Peyer's patch (tissue), 4 donors: ENCODE measurements at regions not wholly inside any gene's neighbourhood (a gene's known extent, or its start where the extent isn't known, plus 50 kb on each side); places are given as distances from the start of the nearest gene placed in this dataset.

ENCODE experiments used
- DNase-seq, 3 donors: peaks; one replicate each; pipeline ENCODE4 v3.0.0-alpha.2; 2017 to 2019
- H3K27ac ChIP-seq, 4 donors: fragments of 200-600 bp; sonication (generic); one replicate each; pipeline ENCODE4 v1.5.1; 2016 to 2019
- H3K27me3 ChIP-seq, 2 donors: fragments of 200-600 bp; sonication (generic); one replicate each; pipeline ENCODE4 v1.5.1; 2019
- H3K36me3 ChIP-seq, 3 donors: fragments of 200-600 bp; sonication (generic); one replicate each; pipeline ENCODE4 v1.5.1; 2016 to 2019
- H3K4me1 ChIP-seq, 4 donors: fragments of 200-600 bp; sonication (generic); one replicate each; pipeline ENCODE4 v1.5.1; 2016 to 2019
- H3K4me3 ChIP-seq, 4 donors: fragments of 200-600 bp; sonication (generic); 1 replicate in 3 of 4; 2 replicates in 1 of 4; pipeline ENCODE4 v1.5.1; 2016 to 2019; ENCODE audit warnings: mild to moderate bottlenecking in 1 of 4
- H3K9me3 ChIP-seq, 4 donors: fragments of 200-600 bp; sonication (generic); one replicate each; pipeline ENCODE4 v1.5.1; 2016 to 2019; ENCODE audit warnings: mild to moderate bottlenecking in 1 of 4
- POLR2A ChIP-seq, 2 donors: fragments of 450-650 bp; IDR thresholded peaks; one replicate each; pipeline ENCODE4 v1.5.1; 2017; ENCODE audit warnings: antibody characterized with exemption in 2 of 2, mild to moderate bottlenecking in 2 of 2, moderate library complexity in 2 of 2
- TF ChIP-seq, protein P1 (sequence below), 6 experiments: fragments of 450-650 bp in 4 of 6; fragments of 200-600 bp in 2 of 6; sonication (generic) in 1 of 6; IDR thresholded peaks; one replicate each; pipeline ENCODE4 v1.5.1; 2017 to 2019; ENCODE audit warnings: antibody characterized with exemption in 6 of 6, mild to moderate bottlenecking in 3 of 6, moderate library complexity in 1 of 6

DNA sequence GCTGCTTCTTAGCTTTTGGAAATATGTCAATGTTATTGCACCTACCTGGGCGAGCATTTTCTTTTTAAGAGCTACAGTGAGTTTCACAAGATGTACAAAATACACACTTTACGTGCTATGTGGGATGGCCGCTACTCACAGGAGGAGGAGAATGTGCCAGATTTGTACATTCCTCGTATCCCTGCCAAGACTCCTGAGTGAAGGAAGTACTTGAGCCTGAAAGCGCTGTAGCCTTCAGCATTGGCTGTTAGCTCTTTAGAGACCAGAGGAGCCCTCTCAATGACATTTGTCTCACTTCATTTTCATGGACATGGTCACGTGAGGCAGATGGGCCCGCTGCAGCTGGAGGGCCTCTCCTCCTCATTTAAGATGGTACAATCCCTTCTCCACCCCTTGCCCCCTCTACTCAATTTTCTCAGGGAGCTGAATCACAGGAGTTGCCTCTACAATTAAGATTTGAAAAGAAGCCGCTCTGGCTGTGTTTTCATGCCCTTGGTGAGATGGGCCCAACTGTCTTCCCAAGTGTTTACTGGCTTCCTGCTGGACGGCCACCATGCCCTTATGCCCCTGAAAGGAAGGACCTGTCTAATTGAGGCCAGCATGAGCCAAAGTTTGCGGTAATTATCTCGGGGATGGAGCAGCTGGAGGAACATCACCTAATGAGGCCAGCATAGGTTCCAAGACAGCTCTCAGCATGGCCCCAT is 442.6 kb downstream of the PRDM2 start:
- no peaks in the 10 kb centered on the region for H3K9me3 ChIP-seq
- peaks cover 0 to 4% (median 0%) of the 10 kb centered on the region in 4 donors for H3K4me1 ChIP-seq
- H3K27ac ChIP-seq = no peak overlapping the region
- H3K36me3 ChIP-seq = no peaks in the 10 kb centered on the region
- no peak for DNase-seq
- TF ChIP-seq, protein P1, sequence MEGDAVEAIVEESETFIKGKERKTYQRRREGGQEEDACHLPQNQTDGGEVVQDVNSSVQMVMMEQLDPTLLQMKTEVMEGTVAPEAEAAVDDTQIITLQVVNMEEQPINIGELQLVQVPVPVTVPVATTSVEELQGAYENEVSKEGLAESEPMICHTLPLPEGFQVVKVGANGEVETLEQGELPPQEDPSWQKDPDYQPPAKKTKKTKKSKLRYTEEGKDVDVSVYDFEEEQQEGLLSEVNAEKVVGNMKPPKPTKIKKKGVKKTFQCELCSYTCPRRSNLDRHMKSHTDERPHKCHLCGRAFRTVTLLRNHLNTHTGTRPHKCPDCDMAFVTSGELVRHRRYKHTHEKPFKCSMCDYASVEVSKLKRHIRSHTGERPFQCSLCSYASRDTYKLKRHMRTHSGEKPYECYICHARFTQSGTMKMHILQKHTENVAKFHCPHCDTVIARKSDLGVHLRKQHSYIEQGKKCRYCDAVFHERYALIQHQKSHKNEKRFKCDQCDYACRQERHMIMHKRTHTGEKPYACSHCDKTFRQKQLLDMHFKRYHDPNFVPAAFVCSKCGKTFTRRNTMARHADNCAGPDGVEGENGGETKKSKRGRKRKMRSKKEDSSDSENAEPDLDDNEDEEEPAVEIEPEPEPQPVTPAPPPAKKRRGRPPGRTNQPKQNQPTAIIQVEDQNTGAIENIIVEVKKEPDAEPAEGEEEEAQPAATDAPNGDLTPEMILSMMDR (IDR thresholded peaks at IDR 0.05) = no peak
- no peak for TF ChIP-seq POLR2A (IDR thresholded peaks at IDR 0.05)
- H3K27me3 ChIP-seq = no peaks in the 10 kb centered on the region
- no peak overlapping the region for H3K4me3 ChIP-seq

DNA sequence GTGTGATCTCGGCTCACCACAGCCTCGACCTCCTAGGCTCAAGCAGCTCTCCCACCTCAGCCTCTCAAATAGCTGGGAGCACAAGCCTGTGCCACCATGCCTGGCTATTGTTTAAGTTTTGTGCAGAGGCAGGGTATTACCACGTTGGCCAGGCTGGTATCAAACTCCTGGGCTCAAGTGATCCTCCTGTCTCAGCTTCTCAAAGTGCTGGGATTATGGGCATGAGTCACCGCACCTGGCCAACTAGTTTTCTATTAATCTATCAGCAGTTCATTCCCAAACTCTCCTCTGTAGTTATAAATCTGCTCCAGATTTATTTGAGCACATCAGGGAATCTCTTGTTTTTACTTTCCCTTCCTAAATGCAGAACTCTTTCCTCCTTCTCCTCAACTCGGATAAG is 443.8 kb downstream of the PRDM2 start:
- TF ChIP-seq, protein P1 (IDR thresholded peaks at IDR 0.05) = no peak
- no peak for TF ChIP-seq POLR2A (IDR thresholded peaks at IDR 0.05)
- Histone ChIP-seq H3K9me3 (no peaks in the 10 kb centered on the region), H3K27me3 (no peaks in the 10 kb centered on the region), H3K4me1 (peaks cover 0 to 4% (median 0%) of the 10 kb centered on the region in 4 donors), H3K36me3 (no peaks in the 10 kb centered on the region), H3K27ac (no peak overlapping the region), H3K4me3 (no peak overlapping the region)
- DNase-seq = no peak

DNA sequence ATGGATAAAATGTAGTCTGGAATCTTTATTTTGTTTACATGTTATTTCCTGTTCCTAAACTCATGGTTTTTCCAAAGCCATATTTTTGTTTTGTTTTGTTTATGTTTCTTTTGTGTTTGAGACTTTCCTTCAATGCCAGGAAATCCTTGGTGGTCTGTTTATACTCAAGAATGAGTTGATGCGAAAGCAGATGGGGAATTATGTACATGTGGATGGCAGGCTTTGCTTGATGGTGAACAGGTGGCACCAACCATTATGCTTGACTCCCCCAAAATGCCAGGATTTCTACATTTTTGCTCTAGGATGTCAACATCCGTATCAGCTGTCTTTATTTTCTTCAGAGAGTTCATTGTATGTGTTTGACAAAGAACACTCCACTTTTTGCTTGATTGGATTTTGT is 448.5 kb downstream of the PRDM2 start:
- Histone ChIP-seq H3K4me3 (no peak overlapping the region), H3K9me3 (no peaks in the 10 kb centered on the region), H3K27me3 (no peaks in the 10 kb centered on the region), H3K4me1 (no peaks in the 10 kb centered on the region), H3K36me3 (no peaks in the 10 kb centered on the region), H3K27ac (no peak overlapping the region)
- no peak for DNase-seq
- TF ChIP-seq POLR2A (IDR thresholded peaks at IDR 0.05) = no peak
- TF ChIP-seq, protein P1 (IDR thresholded peaks at IDR 0.05) = no peak

DNA sequence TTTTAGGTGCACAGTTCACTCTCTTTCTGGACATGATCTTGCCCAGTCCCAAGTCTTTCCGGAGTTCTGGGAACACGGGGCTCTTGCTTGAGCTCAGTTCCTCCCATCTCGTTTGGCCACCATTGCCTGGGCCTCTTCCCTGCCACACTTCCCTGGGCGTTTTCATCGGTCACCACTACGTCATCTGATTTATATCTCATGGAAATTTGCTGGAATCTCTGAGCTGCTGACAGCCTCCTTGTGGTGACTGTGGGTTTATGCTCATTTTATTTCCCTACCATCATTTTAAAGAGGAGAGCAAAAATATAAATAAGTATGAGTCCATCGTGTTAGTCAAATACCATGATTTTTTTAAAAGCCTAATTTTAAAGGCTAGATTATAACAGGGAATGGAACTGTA is 449.1 kb upstream of the KAZN start:
- DNase-seq = no peak
- TF ChIP-seq, protein P1 (IDR thresholded peaks at IDR 0.05) = no peak
- no peak for TF ChIP-seq POLR2A (IDR thresholded peaks at IDR 0.05)
- no peaks in the 10 kb centered on the region for H3K9me3 ChIP-seq
- no peaks in the 10 kb centered on the region for H3K4me1 ChIP-seq
- H3K36me3 ChIP-seq = no peaks in the 10 kb centered on the region
- no peak overlapping the region for H3K27ac ChIP-seq
- no peaks in the 10 kb centered on the region for H3K27me3 ChIP-seq
- H3K4me3 ChIP-seq = no peak overlapping the region

DNA sequence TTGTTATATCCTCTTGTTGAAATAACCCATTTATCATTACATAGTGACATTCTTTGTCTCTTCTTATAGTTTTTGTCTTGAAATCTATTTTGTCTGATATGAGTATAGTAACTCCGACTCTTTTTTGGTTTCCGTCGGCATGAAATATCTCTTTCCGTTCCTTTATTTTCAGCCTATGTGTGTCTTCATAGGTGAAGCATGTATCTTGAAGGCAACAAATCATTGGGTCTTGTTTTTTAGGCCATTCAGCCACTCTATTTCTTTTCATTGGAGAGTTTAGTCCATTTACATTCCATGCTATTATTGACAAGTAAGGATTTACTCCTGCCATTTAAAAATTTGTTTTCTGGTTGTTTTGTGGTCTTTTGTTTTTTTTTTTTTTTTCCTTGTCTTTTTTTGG is 441.9 kb upstream of the KAZN start:
- no peaks in the 10 kb centered on the region for H3K36me3 ChIP-seq

More for the DNA sequence above, 441.9 kb upstream of the KAZN start:
- H3K27ac ChIP-seq = no peak overlapping the region
- H3K4me3 ChIP-seq = no peak overlapping the region
- H3K4me1 ChIP-seq = no peaks in the 10 kb centered on the region
- no peaks in the 10 kb centered on the region for H3K27me3 ChIP-seq
- no peak for TF ChIP-seq POLR2A (IDR thresholded peaks at IDR 0.05)
- TF ChIP-seq, protein P1 (IDR thresholded peaks at IDR 0.05) = no peak
- peaks cover 0 to 5% (median 0%) of the 10 kb centered on the region in 4 donors for H3K9me3 ChIP-seq
- no peak for DNase-seq
